Endothelial cell of umbilical vein (primary cell): ENCODE measurements at regions not wholly inside any gene's neighbourhood (a gene's known extent, or its start where the extent isn't known, plus 50 kb on each side); places are given as distances from the start of the nearest gene placed in this dataset.

Experiments
- BruUV-seq: library from RNA; stranded (reverse); fragments of 400-500 nt; replicated peaks from 2 replicates; lab custom pipeline; 2021; lab: Mats Ljungman, UMichigan
- CTCF ChIA-PET: fragments of 300-600, 350-600 bp; sonication (Branson Sonifier 250); formaldehyde crosslinking; loops from one replicate; lab custom pipeline; 2021; ENCODE audit warnings: antibody characterized with exemption, inconsistent platforms; lab: Charles Lee
- POLR2A ChIA-PET: fragments of 300-600, 350-600 bp; sonication (Branson Sonifier 250); formaldehyde crosslinking; loops from one replicate; lab custom pipeline; 2021; ENCODE audit warnings: antibody characterized with exemption, inconsistent platforms; lab: Charles Lee
- DNase-seq: peaks from one replicate; pipeline ENCODE4 v3.0.0-alpha.2; 2011; ENCODE audit warnings: low read depth, low spot score
- FAIRE-seq: peaks from 2 replicates; lab custom pipeline; 2011; peaks lifted over from hg19 to GRCh38; lab: Jason Lieb, UNC
- H2AFZ ChIP-seq: 2 replicates; pipeline ENCODE4 v1.6.0; 2012; ENCODE audit warnings: low read depth, low read length, control low read depth, inconsistent platforms
- H3K27ac ChIP-seq: 2 replicates; pipeline ENCODE4 v1.5.1; 2011; ENCODE audit warnings: low read depth, mild to moderate bottlenecking, control low read depth, low read length, moderate library complexity; ENCODE audit not compliant: insufficient read depth
- H3K27me3 ChIP-seq, 2 experiments: 2 replicates each; pipeline versions ENCODE4 v1.6.0 to v1.6.1; 2011; ENCODE audit warnings: low read length in 2 of 2, mixed read lengths in 1 of 2; ENCODE audit not compliant: control insufficient read depth in 2 of 2, insufficient read depth in 2 of 2
- H3K36me3 ChIP-seq, 2 experiments: 2 replicates in 1 of 2; 3 replicates in 1 of 2; pipeline ENCODE4 v1.5.1; 2011; ENCODE audit warnings: low read length in 2 of 2, mild to moderate bottlenecking in 1 of 2, moderate library complexity in 1 of 2; ENCODE audit not compliant: control insufficient read depth in 2 of 2, insufficient read depth in 2 of 2; ENCODE audit errors: extremely low read depth in 1 of 2
- H3K4me1 ChIP-seq: 3 replicates; pipeline ENCODE4 v1.5.1; 2011; ENCODE audit warnings: mild to moderate bottlenecking, low read length; ENCODE audit not compliant: control insufficient read depth, insufficient read depth; ENCODE audit errors: extremely low read depth
- H3K4me2 ChIP-seq: 2 replicates; pipeline ENCODE4 v1.6.1; 2011; ENCODE audit warnings: low read length, control low read depth, mixed read lengths; ENCODE audit not compliant: insufficient read depth
- H3K4me3 ChIP-seq, 3 experiments: fragments of 200-600 bp in 1 of 3; sonication (generic), shearing (Covaris generic) in 1 of 3; replicated peaks in 1 of 3; 2 replicates each; pipeline ENCODE4 v1.5.1; 2011 to 2016; ENCODE audit warnings: control low read depth in 3 of 3, low read length in 3 of 3, mild to moderate bottlenecking in 2 of 3, inconsistent platforms in 1 of 3, low read depth in 1 of 3, moderate library complexity in 1 of 3; ENCODE audit not compliant: insufficient read depth in 1 of 3
- H3K79me2 ChIP-seq: 2 replicates; pipeline ENCODE4 v1.6.0; 2012; ENCODE audit warnings: low read length, inconsistent platforms; ENCODE audit not compliant: control insufficient read depth, insufficient read depth
- H3K9ac ChIP-seq: replicated peaks from 2 replicates; pipeline ENCODE3; 2011; ENCODE audit warnings: low read length, control low read depth; ENCODE audit not compliant: insufficient read depth; ENCODE audit errors: extremely low read depth
- H3K9me1 ChIP-seq: replicated peaks from 3 replicates; pipeline ENCODE4 v1.6.0; 2011; ENCODE audit warnings: mild to moderate bottlenecking, low read length; ENCODE audit not compliant: control insufficient read depth, insufficient read depth; ENCODE audit errors: extremely low read depth
- H3K9me3 ChIP-seq: replicated peaks from 2 replicates; pipeline ENCODE4 v1.5.1; 2012; ENCODE audit warnings: low read length, inconsistent platforms; ENCODE audit not compliant: control insufficient read depth, insufficient read depth
- H4K20me1 ChIP-seq: replicated peaks from 2 replicates; pipeline ENCODE3; 2011; ENCODE audit warnings: mild to moderate bottlenecking, low read length; ENCODE audit not compliant: control insufficient read depth, insufficient read depth; ENCODE audit errors: extremely low read depth
- CTCF ChIP-seq, 2 donors: IDR thresholded peaks; 1 replicate in 1 of 2; 2 replicates in 1 of 2; pipeline ENCODE4 v1.5.1; 2011; ENCODE audit warnings: low read length in 2 of 2, mild to moderate bottlenecking in 2 of 2, moderate library complexity in 2 of 2, control low read depth in 1 of 2, inconsistent platforms in 1 of 2, low read depth in 1 of 2; ENCODE audit not compliant: insufficient read depth in 1 of 2; ENCODE audit errors: extremely low read depth in 1 of 2
- EZH2 ChIP-seq: IDR thresholded peaks from 2 replicates; pipeline ENCODE4 v1.6.1; 2012; ENCODE audit warnings: borderline replicate concordance, low read depth, mild to moderate bottlenecking, moderate library complexity, low read length, inconsistent platforms; ENCODE audit not compliant: severe bottlenecking
- FOS ChIP-seq: IDR thresholded peaks from 2 replicates; pipeline ENCODE4 v1.6.1; 2011; ENCODE audit warnings: mild to moderate bottlenecking, low read length, moderate library complexity, borderline replicate concordance; ENCODE audit not compliant: insufficient read depth
- GATA2 ChIP-seq: IDR thresholded peaks from 2 replicates; pipeline ENCODE4 v1.7.0; 2011; ENCODE audit warnings: low read depth, mild to moderate bottlenecking, moderate library complexity, mixed read lengths, low read length; ENCODE audit not compliant: insufficient read length, insufficient read depth
- JUN ChIP-seq: IDR thresholded peaks from 2 replicates; pipeline ENCODE4 v1.6.1; 2011; ENCODE audit warnings: borderline replicate concordance, low read depth; ENCODE audit not compliant: insufficient read length, insufficient read depth
- MAX ChIP-seq: IDR thresholded peaks from 2 replicates; pipeline ENCODE4 v1.6.1; 2011; ENCODE audit not compliant: insufficient read depth, insufficient read length
- MYC ChIP-seq: IDR thresholded peaks from one replicate; pipeline ENCODE4 v1.6.1; 2011; ENCODE audit warnings: mild to moderate bottlenecking, low read depth, low read length
- POLR2A ChIP-seq: IDR thresholded peaks from 2 replicates; pipeline ENCODE4 v1.6.1; 2012; ENCODE audit warnings: low read depth, mild to moderate bottlenecking, control low read depth, low read length
- POLR2AphosphoS5 ChIP-seq: IDR thresholded peaks from 2 replicates; pipeline ENCODE4 v1.6.1; 2012; ENCODE audit warnings: low read depth, mild to moderate bottlenecking, control low read depth, low read length, moderate library complexity; ENCODE audit not compliant: insufficient read depth
- dilution Hi-C: fragments of 300-500 bp; cut with MboI; formaldehyde crosslinking; loops from one replicate; pipeline ENCODE4 v1.15.0; 2019; ENCODE audit warnings: low sequenced_read_pairs; ENCODE audit not compliant: extremely low pct_ligation_motif_present
- intact Hi-C: fragments of 100-400 bp; cut with micrococcal nuclease; formaldehyde crosslinking; loops from one replicate; pipeline ENCODE4 v1.10.0; 2022

- CTCF ChIA-PET, result no interaction called here
- FAIRE-seq (no peak), DNase-seq (no peak)
- dilution Hi-C loops (no loop called here), intact Hi-C loops (no loop called here)
- TF ChIP-seq JUN (no peak), POLR2A (no peak), FOS (no peak), POLR2AphosphoS5 (no peak), CTCF (IDR thresholded peaks at IDR 0.05; ENCODE audit: extremely low read depth in 1 of 2, insufficient read depth in 1 of 2, low read depth in 1 of 2, low read length in 2 of 2) (no peak), EZH2 (no peak), MYC (no peak), GATA2 (no peak), MAX (no peak)
- Histone ChIP-seq H3K27ac (no peak overlapping the region), H3K79me2 (no peaks in the 10 kb centered on the region), H3K4me3 (no peak overlapping the region), H3K9me3 (no peaks in the 10 kb centered on the region), H4K20me1 (no peaks in the 10 kb centered on the region), H3K9ac (no peak overlapping the region), H3K9me1 (no peaks in the 10 kb centered on the region), H3K4me1 (no peaks in the 10 kb centered on the region), H2AFZ (no peak overlapping the region), H3K36me3 (no peaks in the 10 kb centered on the region), H3K27me3 (no peaks in the 10 kb centered on the region), H3K4me2 (no peak overlapping the region)
- no TSS peak for BruUV-seq
- POLR2A ChIA-PET, result no interaction called here
Observed at GRCh38 chrX:20542072-20542471, 275.4 kb upstream of the RPS6KA3 start.
